Caco-2 (cell line): ENCODE measurements at regions not wholly inside any gene's neighbourhood (a gene's known extent, or its start where the extent isn't known, plus 50 kb on each side); places are given as distances from the start of the nearest gene placed in this dataset.

Source experiments
- BruUV-seq: library from RNA; stranded (reverse); fragments of 400-500 nt; replicated peaks from 2 replicates; lab custom pipeline; 2021; lab: Mats Ljungman, UMichigan
- CTCF ChIA-PET: fragments of 300-600 bp; sonication (Branson Sonifier 250); formaldehyde crosslinking; loops from one replicate; lab custom pipeline; 2022; ENCODE audit warnings: antibody characterized with exemption; lab: Charles Lee
- POLR2A ChIA-PET: fragments of 300-600 bp; sonication (Branson Sonifier 250); formaldehyde crosslinking; loops from one replicate; lab custom pipeline; 2022; ENCODE audit warnings: antibody characterized with exemption; lab: Charles Lee
- DNase-seq, 2 experiments: peaks; one replicate each; pipeline versions ENCODE4 v3.0.0 to v3.0.0-alpha.2; 2020 to 2022
- H3K27me3 ChIP-seq: replicated peaks from 2 replicates; pipeline ENCODE4 v1.6.0; 2011; ENCODE audit warnings: low read length; ENCODE audit not compliant: control insufficient read depth, insufficient read depth
- H3K36me3 ChIP-seq: 2 replicates; pipeline ENCODE4 v1.5.1; 2011; ENCODE audit warnings: low read length; ENCODE audit not compliant: control insufficient read depth, insufficient read depth
- H3K4me1 ChIP-seq: fragments of 250-450 bp; sonication (Bioruptor Pico); 2 replicates; pipeline ENCODE4 v1.5.1; 2020; ENCODE audit warnings: mild to moderate bottlenecking
- H3K4me3 ChIP-seq: 2 replicates; pipeline ENCODE4 v1.5.1; 2011; ENCODE audit warnings: low read depth, mild to moderate bottlenecking, control low read depth, low read length
- H3K9me3 ChIP-seq: fragments of 250-450 bp; sonication (Bioruptor Pico); 2 replicates; pipeline ENCODE4 v1.5.1; 2020; ENCODE audit warnings: mild to moderate bottlenecking, moderate library complexity
- H3K27ac Mint-ChIP-seq: one replicate; pipeline ENCODE4 v1.8.0; 2022; ENCODE audit warnings: mixed read lengths; ENCODE audit not compliant: unreplicated experiment
- H3K27me3 Mint-ChIP-seq: one replicate; pipeline ENCODE4 v1.8.0; 2022; ENCODE audit warnings: mixed read lengths; ENCODE audit not compliant: insufficient read depth, unreplicated experiment
- H3K36me3 Mint-ChIP-seq: one replicate; pipeline ENCODE4 v1.8.0; 2022; ENCODE audit warnings: mild to moderate bottlenecking, mixed read lengths; ENCODE audit not compliant: insufficient read depth, unreplicated experiment
- H3K4me1 Mint-ChIP-seq: one replicate; pipeline ENCODE4 v1.8.0; 2022; ENCODE audit warnings: low read depth, mixed read lengths; ENCODE audit not compliant: unreplicated experiment
- H3K4me3 Mint-ChIP-seq: one replicate; pipeline ENCODE4 v1.8.0; 2022; ENCODE audit warnings: mild to moderate bottlenecking, moderate library complexity, mixed read lengths; ENCODE audit not compliant: unreplicated experiment
- H3K9me3 Mint-ChIP-seq: one replicate; pipeline ENCODE4 v1.8.0; 2022; ENCODE audit warnings: mixed read lengths; ENCODE audit not compliant: unreplicated experiment
- intact Hi-C: fragments of 100-400 bp; cut with micrococcal nuclease; formaldehyde crosslinking; loops from one replicate; pipeline ENCODE4 v1.10.0; 2022; ENCODE audit not compliant: unreplicated experiment
- TF ChIP-seq, protein P1 (sequence below), 2 experiments: fragments of 200-600 bp in 1 of 2; IDR thresholded peaks; 1 replicate in 1 of 2; 2 replicates in 1 of 2; pipeline versions ENCODE4 v1.5.1 to v1.8.0; 2011 to 2022; ENCODE audit warnings: antibody characterized with exemption in 1 of 2, control low read depth in 1 of 2, inconsistent platforms in 1 of 2, low read depth in 1 of 2, low read length in 1 of 2, mild to moderate bottlenecking in 1 of 2, moderate library complexity in 1 of 2; ENCODE audit not compliant: insufficient read depth in 1 of 2, severe bottlenecking in 1 of 2, unreplicated experiment in 1 of 2

DNA sequence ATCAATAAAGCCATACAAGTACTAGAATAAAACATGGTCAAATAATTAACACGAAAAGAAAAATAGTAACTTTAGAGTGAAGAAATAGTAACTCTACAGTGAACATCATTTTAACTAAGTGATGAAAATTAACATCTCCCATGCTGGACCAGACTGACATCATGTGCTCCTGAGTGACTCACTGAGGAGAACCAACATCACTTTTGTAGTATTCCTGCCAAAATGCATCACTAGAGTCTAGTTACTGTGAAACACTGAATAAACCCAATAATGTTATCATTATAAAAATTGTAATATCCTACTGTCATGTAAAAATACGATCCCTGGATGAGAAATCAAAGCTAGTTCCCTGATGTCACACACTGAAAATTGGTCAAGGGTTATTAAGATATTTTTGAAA, 361.3 kb downstream of the CD109 start:
- no peaks in the 10 kb centered on the region for H3K36me3 ChIP-seq
- no peaks in the 10 kb centered on the region for H3K4me1 Mint-ChIP-seq
- H3K9me3 Mint-ChIP-seq: no peaks in the 10 kb centered on the region
- DNase-seq: no peak
- POLR2A ChIA-PET: no interaction called here
- no peak overlapping the region for H3K27ac Mint-ChIP-seq
- H3K4me3 ChIP-seq: no peak overlapping the region
- intact Hi-C loops: no loop called here
- H3K27me3 Mint-ChIP-seq: no peaks in the 10 kb centered on the region
- no peaks in the 10 kb centered on the region for H3K36me3 Mint-ChIP-seq
- TF ChIP-seq, protein P1, sequence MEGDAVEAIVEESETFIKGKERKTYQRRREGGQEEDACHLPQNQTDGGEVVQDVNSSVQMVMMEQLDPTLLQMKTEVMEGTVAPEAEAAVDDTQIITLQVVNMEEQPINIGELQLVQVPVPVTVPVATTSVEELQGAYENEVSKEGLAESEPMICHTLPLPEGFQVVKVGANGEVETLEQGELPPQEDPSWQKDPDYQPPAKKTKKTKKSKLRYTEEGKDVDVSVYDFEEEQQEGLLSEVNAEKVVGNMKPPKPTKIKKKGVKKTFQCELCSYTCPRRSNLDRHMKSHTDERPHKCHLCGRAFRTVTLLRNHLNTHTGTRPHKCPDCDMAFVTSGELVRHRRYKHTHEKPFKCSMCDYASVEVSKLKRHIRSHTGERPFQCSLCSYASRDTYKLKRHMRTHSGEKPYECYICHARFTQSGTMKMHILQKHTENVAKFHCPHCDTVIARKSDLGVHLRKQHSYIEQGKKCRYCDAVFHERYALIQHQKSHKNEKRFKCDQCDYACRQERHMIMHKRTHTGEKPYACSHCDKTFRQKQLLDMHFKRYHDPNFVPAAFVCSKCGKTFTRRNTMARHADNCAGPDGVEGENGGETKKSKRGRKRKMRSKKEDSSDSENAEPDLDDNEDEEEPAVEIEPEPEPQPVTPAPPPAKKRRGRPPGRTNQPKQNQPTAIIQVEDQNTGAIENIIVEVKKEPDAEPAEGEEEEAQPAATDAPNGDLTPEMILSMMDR (IDR thresholded peaks at IDR 0.05; ENCODE audit: insufficient read depth in 1 of 2, low read depth in 1 of 2, low read length in 1 of 2, severe bottlenecking in 1 of 2, unreplicated experiment in 1 of 2): no peak
- CTCF ChIA-PET: no interaction called here
- no peaks in the 10 kb centered on the region for H3K27me3 ChIP-seq
- no peak overlapping the region for H3K4me3 Mint-ChIP-seq
- no peaks in the 10 kb centered on the region for H3K9me3 ChIP-seq
- BruUV-seq: no TSS peak
- H3K4me1 ChIP-seq: no peaks in the 10 kb centered on the region

DNA sequence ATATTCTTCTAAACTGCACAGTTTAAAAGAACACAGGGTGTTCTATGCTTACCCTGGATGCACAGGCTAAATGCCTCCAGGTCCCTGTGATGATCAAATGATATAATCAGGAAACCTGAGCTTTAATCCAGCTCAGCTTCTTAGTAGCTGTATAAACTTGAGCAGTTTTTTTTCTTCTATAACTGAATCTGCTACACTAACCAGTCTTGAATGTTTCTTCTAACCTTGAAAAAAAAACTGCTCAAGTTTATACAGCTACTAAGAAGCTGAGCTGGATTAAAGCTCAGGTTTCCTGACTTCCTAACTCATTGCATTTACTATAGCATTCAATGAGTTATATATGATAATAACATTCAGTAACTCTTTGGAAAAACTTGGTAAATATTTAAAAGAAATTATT, 358.2 kb downstream of the CD109 start:
- no peaks in the 10 kb centered on the region for H3K4me1 Mint-ChIP-seq
- Histone ChIP-seq H3K4me1 (no peaks in the 10 kb centered on the region), H3K27me3 (no peaks in the 10 kb centered on the region), H3K36me3 (no peaks in the 10 kb centered on the region), H3K4me3 (no peak overlapping the region), H3K9me3 (no peaks in the 10 kb centered on the region)
- TF ChIP-seq, protein P1 (IDR thresholded peaks at IDR 0.05; ENCODE audit: insufficient read depth in 1 of 2, low read depth in 1 of 2, low read length in 1 of 2, severe bottlenecking in 1 of 2, unreplicated experiment in 1 of 2): no peak
- H3K4me3 Mint-ChIP-seq: no peak overlapping the region
- ChIA-PET CTCF (no interaction called here), POLR2A (interaction anchor here (0.5 kb wide), 1 partner anchor 401 kb away, joined by 3 read pairs; no protein-coding TSS in a partner anchor)
- no peaks in the 10 kb centered on the region for H3K36me3 Mint-ChIP-seq
- H3K27ac Mint-ChIP-seq: no peak overlapping the region
- no peaks in the 10 kb centered on the region for H3K27me3 Mint-ChIP-seq
- intact Hi-C loops: no loop called here
- BruUV-seq: no TSS peak
- H3K9me3 Mint-ChIP-seq: no peaks in the 10 kb centered on the region
- no peak for DNase-seq

DNA sequence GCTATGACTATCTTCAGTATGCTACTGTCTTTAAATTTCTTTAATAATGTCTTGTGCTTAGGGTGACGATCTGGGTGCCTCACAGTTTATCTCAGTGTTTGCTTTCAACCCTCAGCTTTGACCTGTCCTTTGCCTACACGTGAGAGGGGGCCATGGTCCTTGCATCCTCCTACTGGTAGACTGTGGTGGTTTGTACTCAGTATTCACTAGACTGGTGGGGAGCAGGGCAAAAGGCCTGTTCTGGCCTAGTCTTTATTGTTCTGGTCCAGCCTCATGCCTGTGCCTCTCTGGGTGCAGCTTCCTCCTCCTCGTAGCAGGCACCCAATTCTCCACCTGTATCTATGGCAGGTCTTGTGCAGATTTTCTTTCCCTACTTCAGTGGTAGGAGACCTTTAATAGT, 354.9 kb downstream of the CD109 start:
- no peaks in the 10 kb centered on the region for H3K27me3 Mint-ChIP-seq
- H3K9me3 Mint-ChIP-seq: no peaks in the 10 kb centered on the region
- no peak for DNase-seq
- intact Hi-C loops: no loop called here
- H3K27ac Mint-ChIP-seq: no peak overlapping the region
- H3K36me3 Mint-ChIP-seq: no peaks in the 10 kb centered on the region
- Histone ChIP-seq H3K4me1 (peaks cover 12% of the 10 kb centered on the region), H3K9me3 (no peaks in the 10 kb centered on the region), H3K36me3 (no peaks in the 10 kb centered on the region), H3K4me3 (no peak overlapping the region), H3K27me3 (no peaks in the 10 kb centered on the region)
- TF ChIP-seq, protein P1 (IDR thresholded peaks at IDR 0.05; ENCODE audit: insufficient read depth in 1 of 2, low read depth in 1 of 2, low read length in 1 of 2, severe bottlenecking in 1 of 2, unreplicated experiment in 1 of 2): no peak
- POLR2A ChIA-PET: no interaction called here
- H3K4me1 Mint-ChIP-seq: peaks cover 11% of the 10 kb centered on the region
- H3K4me3 Mint-ChIP-seq: no peak overlapping the region
- BruUV-seq: no TSS peak
- CTCF ChIA-PET: no interaction called here
